Smooth muscle cell (in vitro differentiated cells): ENCODE measurements at regions not wholly inside any gene's neighbourhood (a gene's known extent, or its start where the extent isn't known, plus 50 kb on each side); places are given as distances from the start of the nearest gene placed in this dataset.

Experiments
- DNase-seq: peaks from one replicate; lab custom pipeline; 2025; ENCODE audit not compliant: unreplicated experiment; lab: John Stamatoyannopoulos, UW
- H2AFZ ChIP-seq: fragments of 200-600 bp; sonication (generic); 2 replicates; pipeline ENCODE4 v1.6.0; 2016; ENCODE audit warnings: antibody characterized with exemption, low read depth, mild to moderate bottlenecking
- H3F3A ChIP-seq: fragments of 200-600 bp; sonication (generic); 2 replicates; pipeline ENCODE4 v1.6.0; 2017; ENCODE audit warnings: antibody characterized with exemption, low read depth
- H3K27ac ChIP-seq: fragments of 200-600 bp; sonication (generic); 2 replicates; pipeline ENCODE4 v1.5.1; 2016; ENCODE audit warnings: low read depth, mild to moderate bottlenecking
- H3K27me3 ChIP-seq: fragments of 200-600 bp; sonication (generic); 2 replicates; pipeline ENCODE4 v1.6.1; 2016; ENCODE audit warnings: low read depth, mild to moderate bottlenecking
- H3K36me3 ChIP-seq: fragments of 200-600 bp; sonication (generic); 2 replicates; pipeline ENCODE4 v1.5.1; 2016; ENCODE audit warnings: low read depth
- H3K4me1 ChIP-seq: fragments of 200-600 bp; sonication (generic); 2 replicates; pipeline ENCODE4 v1.5.1; 2016; ENCODE audit warnings: low read depth
- H3K4me2 ChIP-seq: fragments of 200-600 bp; sonication (generic); 2 replicates; pipeline ENCODE4 v1.6.0; 2016; ENCODE audit warnings: mild to moderate bottlenecking
- H3K4me3 ChIP-seq: fragments of 200-600 bp; sonication (generic); 2 replicates; pipeline ENCODE4 v1.5.1; 2016; ENCODE audit warnings: mild to moderate bottlenecking
- H3K79me2 ChIP-seq: fragments of 200-600 bp; sonication (generic); 2 replicates; pipeline ENCODE4 v1.6.0; 2016; ENCODE audit warnings: low read depth, mild to moderate bottlenecking
- H3K9ac ChIP-seq: fragments of 200-600 bp; sonication (generic); 2 replicates; pipeline ENCODE4 v1.6.0; 2016; ENCODE audit warnings: low read depth
- H3K9me3 ChIP-seq: fragments of 200-600 bp; sonication (generic); replicated peaks from 2 replicates; pipeline ENCODE4 v1.5.1; 2016; ENCODE audit warnings: low read depth
- H4K20me1 ChIP-seq: fragments of 200-600 bp; sonication (generic); 2 replicates; pipeline ENCODE4 v1.6.0; 2016; ENCODE audit warnings: low read depth
- CTCF ChIP-seq: fragments of 200-600 bp; sonication (generic); IDR thresholded peaks from 2 replicates; pipeline ENCODE4 v1.5.1; 2017; ENCODE audit warnings: borderline replicate concordance, mild to moderate bottlenecking, antibody characterized with exemption; ENCODE audit not compliant: insufficient read depth, poor library complexity, severe bottlenecking
- WGBS: methylation state at CpG from one replicate; pipeline ENCODE4 v1.1.7; 2016; ENCODE audit warnings: low lambda C conversion rate; 5-methylcytosine and 5-hydroxymethylcytosine counted together

- H3K27ac ChIP-seq = no peak overlapping the region
- no peaks in the 10 kb centered on the region for H4K20me1 ChIP-seq
- no peaks in the 10 kb centered on the region for H3K4me1 ChIP-seq
- H3K4me2 ChIP-seq = no peak overlapping the region
- DNase-seq = no peak
- no peak overlapping the region for H3K9ac ChIP-seq
- no peaks in the 10 kb centered on the region for H3K27me3 ChIP-seq
- WGBS = 100% methylated on average over 1 of the region's 1 CpG
- H3F3A ChIP-seq = no peaks in the 10 kb centered on the region
- TF ChIP-seq CTCF = no peak
- H3K4me3 ChIP-seq = no peak overlapping the region
- H3K79me2 ChIP-seq = no peaks in the 10 kb centered on the region
- no peak overlapping the region for H2AFZ ChIP-seq
- no peaks in the 10 kb centered on the region for H3K36me3 ChIP-seq
- no peaks in the 10 kb centered on the region for H3K9me3 ChIP-seq
Observed at GRCh38 chr6:93964926-93965325, 545.6 kb upstream of the EPHA7 start.

- H3K27ac ChIP-seq = no peak overlapping the region
- no peaks in the 10 kb centered on the region for H3K27me3 ChIP-seq
- no peak overlapping the region for H3K4me3 ChIP-seq
- WGBS = 50% methylated on average over 1 of the region's 1 CpG
- no peaks in the 10 kb centered on the region for H3K4me1 ChIP-seq
- H3F3A ChIP-seq = no peaks in the 10 kb centered on the region
- H3K9ac ChIP-seq = no peak overlapping the region
- DNase-seq = no peak
- H3K36me3 ChIP-seq = no peaks in the 10 kb centered on the region
- no peaks in the 10 kb centered on the region for H3K79me2 ChIP-seq
- TF ChIP-seq CTCF = no peak
- no peak overlapping the region for H3K4me2 ChIP-seq
- H3K9me3 ChIP-seq = no peaks in the 10 kb centered on the region
- no peaks in the 10 kb centered on the region for H4K20me1 ChIP-seq
- H2AFZ ChIP-seq = no peak overlapping the region
Observed at GRCh38 chr6:93964321-93964720, 545.0 kb upstream of the EPHA7 start.

- Histone ChIP-seq H3K4me2 (no peak overlapping the region), H3K4me3 (no peak overlapping the region), H3F3A (no peaks in the 10 kb centered on the region), H3K4me1 (no peaks in the 10 kb centered on the region), H3K27ac (no peak overlapping the region), H3K79me2 (no peaks in the 10 kb centered on the region), H2AFZ (no peak overlapping the region), H3K27me3 (no peaks in the 10 kb centered on the region), H4K20me1 (no peaks in the 10 kb centered on the region), H3K9me3 (no peaks in the 10 kb centered on the region), H3K9ac (no peak overlapping the region), H3K36me3 (no peaks in the 10 kb centered on the region)
- 73% methylated on average over 1 of the region's 1 CpG for WGBS
- no peak for TF ChIP-seq CTCF
- no peak for DNase-seq
Observed at GRCh38 chr6:93962566-93962965, 543.2 kb upstream of the EPHA7 start.

GRCh38 chr6:93954584-93954983 is 535.2 kb upstream of the EPHA7 start:
- Histone ChIP-seq H3K4me3 (no peak overlapping the region), H3K4me1 (no peaks in the 10 kb centered on the region), H3K36me3 (no peaks in the 10 kb centered on the region), H3K79me2 (no peaks in the 10 kb centered on the region), H3K9ac (no peak overlapping the region), H2AFZ (no peak overlapping the region), H3F3A (no peaks in the 10 kb centered on the region), H3K27me3 (no peaks in the 10 kb centered on the region), H3K9me3 (no peaks in the 10 kb centered on the region), H3K4me2 (no peak overlapping the region), H4K20me1 (no peaks in the 10 kb centered on the region), H3K27ac (no peak overlapping the region)
- DNase-seq = no peak
- no peak for TF ChIP-seq CTCF
- 95% methylated on average over 1 of the region's 1 CpG for WGBS
